GM18508 (cell line): ENCODE measurements at regions not wholly inside any gene's neighbourhood (a gene's known extent, or its start where the extent isn't known, plus 50 kb on each side); places are given as distances from the start of the nearest gene placed in this dataset.

ENCODE experiments used
- ATAC-seq: cut with Tn5 transposase; IDR thresholded peaks from one replicate; pipeline ENCODE4 v1.9.1; 2021; ENCODE audit warnings: moderate number of reproducible peaks; ENCODE audit not compliant: insufficient read depth, unreplicated experiment

DNA sequence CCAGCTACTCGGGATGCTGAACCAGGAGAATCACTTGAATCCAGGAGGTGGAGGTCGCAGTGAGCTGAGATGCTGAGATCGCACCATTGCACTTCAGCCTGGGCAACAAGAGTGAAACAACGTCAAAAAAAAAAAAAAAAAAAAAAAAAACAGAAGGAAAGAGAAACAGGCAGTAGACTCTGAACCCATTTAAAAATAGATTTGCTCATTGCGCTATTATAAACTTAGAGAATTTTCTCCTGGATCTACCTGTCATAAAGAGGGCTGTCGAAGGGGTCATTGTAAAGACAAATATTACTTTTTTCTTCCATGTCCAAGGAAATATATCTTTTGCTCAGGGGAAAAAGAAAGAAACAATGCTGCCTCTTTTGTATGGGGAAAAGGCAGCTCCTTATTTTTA is 425.0 kb upstream of the ID2 start:
- no peak for ATAC-seq

DNA sequence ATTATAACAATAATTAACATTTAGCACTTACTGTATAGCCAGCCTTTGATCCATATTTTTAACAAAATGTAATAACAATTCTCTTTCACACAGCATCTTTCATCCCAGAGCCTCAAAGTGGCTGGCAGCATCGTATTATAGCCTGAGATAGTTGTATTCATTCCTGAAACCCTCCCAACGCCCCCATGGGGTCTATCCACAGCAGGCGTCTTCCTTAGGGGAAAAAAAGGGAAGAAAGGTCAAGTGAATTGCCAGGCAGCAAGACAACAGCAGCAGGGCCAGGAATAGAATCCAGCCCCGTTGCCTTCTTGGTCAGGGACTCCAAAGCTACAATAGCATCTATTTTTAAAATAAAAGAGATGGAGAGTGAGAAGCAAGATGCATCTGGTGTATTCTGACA is 424.4 kb upstream of the ID2 start:
- ATAC-seq = no peak

- no peak for ATAC-seq
Measured at GRCh38 chr2:8258406-8258805, 423.4 kb upstream of the ID2 start.

DNA sequence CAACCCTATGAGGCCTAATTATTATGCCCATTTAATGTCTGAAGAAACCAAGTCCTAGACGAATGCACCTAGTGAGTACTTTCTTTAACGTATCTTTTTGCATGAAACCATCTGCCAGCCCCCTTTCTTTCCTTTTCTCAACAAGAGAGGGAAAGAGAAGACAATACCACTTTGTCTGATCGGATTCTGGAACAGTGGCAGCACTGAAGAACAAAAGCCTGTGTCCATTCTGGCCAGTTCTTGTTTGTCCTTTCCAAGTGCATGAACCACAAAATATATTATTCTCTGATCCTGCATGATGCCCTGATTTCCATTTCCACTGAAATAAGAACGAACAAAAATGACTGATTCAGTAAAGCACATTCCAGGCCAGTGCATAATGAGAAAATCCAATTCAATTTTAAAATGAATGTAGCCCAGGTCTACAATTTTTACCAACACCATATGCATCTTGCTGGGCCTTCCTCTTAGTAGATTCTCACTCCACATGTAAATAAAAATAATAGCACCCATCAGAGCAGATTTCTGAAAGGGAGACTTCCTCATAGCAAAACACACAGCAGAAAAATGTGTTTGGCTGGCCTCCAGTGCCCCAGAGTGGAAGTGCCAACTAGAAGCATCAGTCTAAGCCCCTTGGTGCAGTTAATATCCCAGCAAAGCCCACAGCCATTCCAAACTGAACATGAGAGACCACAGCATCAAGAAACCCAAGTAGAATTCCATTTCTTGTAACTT is 422.6 kb upstream of the ID2 start:
- ATAC-seq = no peak

DNA sequence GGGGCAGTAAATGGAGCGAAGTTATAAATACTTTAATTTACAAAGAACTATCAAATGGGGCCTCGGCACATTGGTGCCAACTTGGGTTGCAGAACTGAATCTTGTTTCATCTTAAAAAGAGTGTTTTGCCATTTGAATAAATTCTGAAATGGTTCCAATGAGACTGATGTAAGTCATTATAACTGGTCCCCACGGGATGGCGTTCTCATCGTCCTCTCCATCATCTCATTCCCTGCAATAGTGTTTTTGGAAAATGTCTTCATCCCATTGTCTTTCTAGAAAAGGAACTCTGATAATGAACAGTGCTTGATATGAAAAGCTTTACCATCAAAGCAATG is 422.0 kb upstream of the ID2 start:
- ATAC-seq = no peak

DNA sequence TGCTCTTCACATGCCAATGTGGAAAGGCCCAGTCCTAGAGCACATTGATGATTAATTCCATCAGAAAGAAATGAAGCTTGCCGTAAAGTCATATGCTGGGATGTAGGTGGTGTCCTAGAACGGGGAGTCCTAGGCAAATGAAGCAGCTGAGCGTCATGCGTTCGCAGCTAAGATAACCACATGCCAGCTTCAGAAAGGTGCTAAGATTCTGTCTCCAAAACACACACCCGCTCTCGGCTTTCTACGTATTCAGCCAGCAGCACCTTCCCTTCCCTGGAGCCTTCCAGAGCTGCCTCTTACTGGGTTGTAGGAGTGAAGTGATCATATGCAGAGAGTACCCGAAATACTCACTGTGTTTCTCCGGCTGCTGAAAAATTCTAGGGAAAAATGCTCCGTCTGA is 421.6 kb upstream of the ID2 start:
- ATAC-seq = no peak

DNA sequence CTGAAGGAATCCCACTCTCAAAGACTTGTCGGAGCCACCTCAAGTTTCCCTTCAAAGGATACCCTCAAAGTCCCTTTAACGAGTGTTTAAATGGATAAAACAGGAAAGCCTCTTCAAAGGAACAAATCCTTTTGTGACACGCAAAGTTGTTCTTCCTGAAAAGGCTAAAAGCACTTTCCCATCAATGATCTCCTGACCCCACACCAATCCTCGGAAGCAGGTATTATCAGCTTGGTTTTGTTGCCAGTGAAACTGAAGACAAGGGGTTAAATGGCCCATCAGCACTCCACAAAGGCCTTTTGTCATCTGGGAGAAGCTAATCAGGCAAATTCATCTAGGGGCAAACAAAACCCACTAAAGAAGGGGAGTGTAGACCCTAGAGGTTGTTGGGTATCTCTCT is 418.0 kb upstream of the ID2 start:
- no peak for ATAC-seq

- ATAC-seq = no peak
Measured at GRCh38 chr2:8264981-8265380, 416.9 kb upstream of the ID2 start.

DNA sequence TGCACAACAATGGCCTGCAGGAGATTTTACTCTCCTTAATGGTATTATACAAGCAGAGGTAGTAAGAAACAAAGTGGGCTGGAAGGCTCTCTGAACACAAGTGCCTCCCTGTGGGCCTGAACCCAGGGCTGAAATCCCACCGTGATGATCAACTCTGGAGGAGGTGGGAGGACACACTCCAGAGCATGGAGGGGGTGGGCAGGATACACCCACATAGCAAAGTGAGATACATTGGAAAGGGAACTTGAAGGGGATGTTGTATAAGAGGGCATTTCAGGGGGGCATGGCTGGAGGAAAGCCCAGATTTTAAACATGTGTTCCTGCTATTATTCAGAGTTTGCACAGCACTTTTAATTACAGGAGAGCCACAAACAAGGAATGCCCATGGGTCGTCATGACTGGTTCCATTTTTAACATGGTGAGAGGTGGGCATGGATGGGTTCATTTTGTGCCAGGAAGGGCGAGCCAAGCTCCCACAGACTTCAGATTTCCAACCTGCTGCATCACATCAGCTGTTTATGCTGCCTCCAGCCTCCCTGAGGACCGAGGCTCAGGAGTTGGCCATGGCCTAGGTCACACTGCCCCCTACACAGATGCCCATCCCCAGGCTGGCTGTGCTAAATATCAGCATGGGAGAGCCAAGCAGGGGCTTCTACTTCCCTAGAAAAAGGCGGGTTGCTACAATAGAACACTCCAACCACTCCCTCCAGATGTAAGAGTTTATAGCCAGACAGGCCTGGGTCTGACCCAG is 416.2 kb upstream of the ID2 start:
- ATAC-seq = no peak

DNA sequence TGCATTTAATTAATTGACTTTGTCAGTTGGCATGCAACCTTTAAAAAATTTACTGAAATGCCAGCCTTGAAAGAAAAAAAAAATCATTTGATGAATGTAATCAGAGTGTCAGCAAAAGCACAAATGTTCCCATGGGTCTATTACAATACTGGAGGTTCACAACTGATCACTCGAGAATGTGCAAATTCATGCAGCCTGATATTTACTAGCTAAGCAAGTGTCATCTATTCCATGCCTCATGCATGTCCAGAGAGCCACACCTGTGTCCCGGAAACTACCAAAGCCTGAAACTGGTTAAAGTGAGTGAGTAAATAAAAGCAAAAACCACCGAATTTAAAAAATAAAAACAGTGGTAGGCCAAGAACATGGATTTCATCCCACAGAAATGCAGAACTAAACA is 415.3 kb upstream of the ID2 start:
- no peak for ATAC-seq

DNA sequence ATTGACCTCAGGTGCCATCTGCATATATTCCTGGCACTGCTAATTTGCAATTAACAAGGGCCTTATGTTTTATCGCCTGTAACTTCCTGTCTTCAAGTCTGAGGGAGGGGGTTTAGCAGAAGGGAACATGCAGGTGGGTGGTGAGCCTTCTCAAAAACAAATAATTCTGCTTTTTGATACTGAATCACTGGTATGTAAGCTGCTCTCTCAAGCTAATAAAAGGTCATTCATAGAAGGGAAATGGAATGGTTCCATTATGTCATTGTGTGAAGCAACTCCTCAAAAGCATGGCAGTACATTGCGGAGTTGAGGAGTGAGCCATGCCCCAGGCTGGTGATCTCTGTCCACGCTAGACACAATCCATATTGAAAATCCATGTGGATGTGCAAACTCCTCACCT is 414.8 kb upstream of the ID2 start:
- no peak for ATAC-seq

DNA sequence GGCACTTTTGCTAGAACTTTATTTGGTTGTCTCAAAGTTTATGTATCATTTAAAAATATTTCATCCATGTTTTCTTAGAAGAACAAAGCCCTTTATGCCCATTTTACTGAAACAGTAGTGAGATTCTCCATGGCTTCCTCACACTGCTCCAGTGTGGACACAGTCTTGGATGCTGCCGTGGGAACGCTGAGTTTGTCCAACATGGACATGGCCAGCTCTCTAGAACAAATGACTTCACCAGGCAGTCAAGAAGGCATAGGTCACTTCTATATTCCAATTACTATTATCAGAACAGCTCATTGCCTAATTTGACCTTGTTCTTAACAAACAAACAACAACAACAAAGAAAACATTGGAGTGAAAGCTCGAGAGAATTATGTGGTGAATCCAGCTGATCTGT is 414.1 kb upstream of the ID2 start:
- ATAC-seq = no peak

DNA sequence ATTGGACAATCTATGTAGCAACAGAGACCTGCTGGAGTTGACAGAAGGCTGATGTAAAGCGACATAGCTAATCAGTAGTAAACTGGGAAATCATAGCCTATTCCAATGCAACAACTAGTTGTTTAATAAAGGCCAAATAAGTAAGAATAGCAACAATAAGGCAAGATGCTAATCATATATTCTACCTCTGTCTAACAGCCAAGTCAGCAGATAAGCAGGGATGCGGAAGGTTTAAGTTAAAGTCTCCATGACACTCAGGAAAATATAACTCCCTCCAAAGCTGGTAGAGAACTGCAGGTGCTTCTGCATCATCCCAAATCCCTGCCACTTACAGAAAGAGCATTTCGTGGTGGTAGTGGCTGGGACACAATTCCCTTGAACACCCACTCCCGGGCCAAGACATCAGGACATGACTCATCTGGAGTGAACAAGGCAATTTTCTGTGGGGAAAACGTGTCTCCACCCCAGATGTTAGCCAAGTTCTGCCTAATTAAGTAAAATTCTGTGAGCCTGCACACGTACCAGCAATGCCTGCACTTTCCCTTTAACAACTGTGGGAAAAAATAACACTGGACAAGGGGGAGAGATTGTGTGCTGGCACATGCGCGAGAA is 413.6 kb upstream of the ID2 start:
- no peak for ATAC-seq

- no peak for ATAC-seq
Measured at GRCh38 chr2:8270699-8271098, 411.2 kb upstream of the ID2 start.

DNA sequence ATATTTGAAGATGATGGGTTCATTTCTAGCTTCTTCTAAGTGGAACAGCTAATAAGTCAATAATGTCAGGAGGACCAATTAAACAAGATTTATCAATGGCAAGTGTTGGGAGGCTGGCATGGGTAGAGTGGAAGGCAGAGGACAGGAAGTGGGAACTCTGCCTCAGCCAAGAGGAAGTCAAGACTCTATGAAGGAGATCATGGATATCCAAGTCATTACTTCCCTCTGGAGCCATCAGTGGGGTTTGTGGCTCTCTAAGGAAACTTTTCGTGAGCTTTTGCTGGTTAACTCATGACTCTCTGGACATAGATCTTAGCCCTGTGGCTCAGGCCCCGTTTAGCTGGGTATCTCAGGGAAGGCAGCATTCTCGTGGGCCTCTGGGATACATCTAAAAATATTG is 410.4 kb upstream of the ID2 start:
- no peak for ATAC-seq

- ATAC-seq = no peak
Measured at GRCh38 chr2:8276026-8276425, 405.8 kb upstream of the ID2 start.

GRCh38 chr2:8277921-8278571 is 403.8 kb upstream of the ID2 start:
- ATAC-seq = no peak

GRCh38 chr2:8278709-8279354 is 403.0 kb upstream of the ID2 start:
- no peak for ATAC-seq

GRCh38 chr2:8279506-8279905 is 402.4 kb upstream of the ID2 start:
- ATAC-seq = no peak

DNA sequence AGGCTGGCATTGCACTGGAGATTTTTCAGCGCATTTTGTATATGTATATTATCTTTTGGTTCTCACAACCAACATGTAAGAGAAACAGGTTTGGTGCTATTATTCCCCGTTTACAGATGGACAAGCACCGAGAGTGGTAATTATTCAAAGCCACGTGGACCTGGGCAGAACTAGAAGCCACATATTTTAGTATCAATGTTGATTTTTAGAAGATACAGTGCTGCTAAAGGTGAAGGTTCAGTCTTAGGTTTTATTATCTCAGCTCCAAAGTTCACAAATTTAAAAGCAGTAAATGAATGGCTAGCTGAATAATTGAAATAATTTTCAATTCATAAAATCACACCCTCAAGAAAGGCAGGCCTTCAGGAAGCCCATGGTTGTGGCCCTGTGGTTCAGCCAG is 400.6 kb upstream of the ID2 start:
- ATAC-seq = no peak
